Uterus (tissue), 3 donors: ENCODE measurements at regions not wholly inside any gene's neighbourhood (a gene's known extent, or its start where the extent isn't known, plus 50 kb on each side); places are given as distances from the start of the nearest gene placed in this dataset.

Source experiments
- DNase-seq, 2 donors: peaks; one replicate each; pipeline ENCODE4 v3.0.0-alpha.2; 2019 to 2020
- H3K27ac ChIP-seq, 2 donors: fragments of 200-600 bp; sonication (generic); 1 replicate in 1 of 2; 2 replicates in 1 of 2; pipeline ENCODE4 v1.5.1; 2016 to 2018
- H3K27me3 ChIP-seq, 2 donors: fragments of 200-600 bp; sonication (generic); one replicate each; pipeline ENCODE4 v1.5.1; 2018 to 2019; ENCODE audit warnings: control low read depth in 1 of 2
- H3K36me3 ChIP-seq, 2 donors: fragments of 200-600 bp; sonication (generic); one replicate each; pipeline ENCODE4 v1.5.1; 2019; ENCODE audit warnings: control low read depth in 1 of 2
- H3K4me1 ChIP-seq, 2 donors: fragments of 200-600 bp; sonication (generic); one replicate each; pipeline ENCODE4 v1.5.1; 2018 to 2019; ENCODE audit warnings: control low read depth in 1 of 2
- H3K4me3 ChIP-seq, 2 donors: fragments of 200-600 bp; sonication (generic); 1 replicate in 1 of 2; 2 replicates in 1 of 2; pipeline ENCODE4 v1.5.1; 2018 to 2019; ENCODE audit warnings: mild to moderate bottlenecking in 1 of 2
- H3K9me3 ChIP-seq, 2 donors: fragments of 200-600 bp; sonication (generic); one replicate each; pipeline ENCODE4 v1.5.1; 2019; ENCODE audit warnings: control low read depth in 1 of 2
- CTCF ChIP-seq, 4 experiments: fragments of 200-600 bp in 2 of 4; fragments of 450-650 bp in 2 of 4; sonication (generic) in 2 of 4; IDR thresholded peaks; one replicate each; pipeline ENCODE4 v1.5.1; 2016 to 2019; ENCODE audit warnings: antibody characterized with exemption in 4 of 4, mild to moderate bottlenecking in 2 of 4, moderate library complexity in 1 of 4
- POLR2A ChIP-seq, 2 donors: fragments of 450-650 bp; IDR thresholded peaks; one replicate each; pipeline ENCODE4 v1.6.1; 2016; ENCODE audit warnings: antibody characterized with exemption in 2 of 2, mild to moderate bottlenecking in 1 of 2, moderate library complexity in 1 of 2
- intact Hi-C: fragments of 100-400 bp; cut with DNase I; formaldehyde crosslinking; loops from one replicate; pipeline ENCODE4 v1.15.1; 2023; ENCODE audit warnings: low total_unique reads
- donor health status: DM: yes; HTN: yes; CAD: no.

GRCh38 chr2:67216881-67217280 lies 180.3 kb upstream of the ETAA1 start:
- TF ChIP-seq CTCF (IDR thresholded peaks at IDR 0.05) (no peak), POLR2A (IDR thresholded peaks at IDR 0.05) (no peak)
- H3K9me3 ChIP-seq: no peaks in the 10 kb centered on the region
- DNase-seq: no peak
- H3K27ac ChIP-seq: no peak overlapping the region
- H3K4me3 ChIP-seq: no peak overlapping the region
- H3K27me3 ChIP-seq: no peaks in the 10 kb centered on the region
- no peaks in the 10 kb centered on the region for H3K36me3 ChIP-seq
- no peaks in the 10 kb centered on the region for H3K4me1 ChIP-seq
- intact Hi-C loops: no loop called here

GRCh38 chr2:67217398-67217797 lies 179.7 kb upstream of the ETAA1 start:
- TF ChIP-seq CTCF (IDR thresholded peaks at IDR 0.05) (no peak), POLR2A (IDR thresholded peaks at IDR 0.05) (no peak)
- H3K4me1 ChIP-seq: no peaks in the 10 kb centered on the region
- DNase-seq: no peak
- H3K36me3 ChIP-seq: no peaks in the 10 kb centered on the region
- no peaks in the 10 kb centered on the region for H3K27me3 ChIP-seq
- no peak overlapping the region for H3K27ac ChIP-seq
- H3K4me3 ChIP-seq: no peak overlapping the region
- no peaks in the 10 kb centered on the region for H3K9me3 ChIP-seq
- intact Hi-C loops: no loop called here

- no peak for TF ChIP-seq CTCF (IDR thresholded peaks at IDR 0.05)
- TF ChIP-seq POLR2A (IDR thresholded peaks at IDR 0.05): no peak
- Histone ChIP-seq H3K27ac (no peak overlapping the region), H3K36me3 (no peaks in the 10 kb centered on the region), H3K4me1 (no peaks in the 10 kb centered on the region), H3K9me3 (no peaks in the 10 kb centered on the region), H3K4me3 (no peak overlapping the region), H3K27me3 (no peaks in the 10 kb centered on the region)
- DNase-seq: no peak
- intact Hi-C loops: no loop called here
Observed at GRCh38 chr2:67218056-67218455, 179.1 kb upstream of the ETAA1 start.

GRCh38 chr2:67219651-67220050 lies 177.5 kb upstream of the ETAA1 start:
- H3K36me3 ChIP-seq: no peaks in the 10 kb centered on the region
- intact Hi-C loops: no loop called here
- TF ChIP-seq CTCF (IDR thresholded peaks at IDR 0.05) (no peak), POLR2A (IDR thresholded peaks at IDR 0.05) (no peak)

GRCh38 chr2:67221266-67221665 lies 175.9 kb upstream of the ETAA1 start:
- intact Hi-C loops: no loop called here

More at GRCh38 chr2:67219651-67220050, 177.5 kb upstream of the ETAA1 start:
- no peak overlapping the region for H3K27ac ChIP-seq
- no peaks in the 10 kb centered on the region for H3K4me1 ChIP-seq
- DNase-seq: no peak
- no peak overlapping the region for H3K4me3 ChIP-seq
- H3K9me3 ChIP-seq: no peaks in the 10 kb centered on the region
- H3K27me3 ChIP-seq: no peaks in the 10 kb centered on the region

More at GRCh38 chr2:67221266-67221665, 175.9 kb upstream of the ETAA1 start:
- Histone ChIP-seq H3K4me3 (no peak overlapping the region), H3K27ac (no peak overlapping the region), H3K9me3 (no peaks in the 10 kb centered on the region), H3K4me1 (no peaks in the 10 kb centered on the region), H3K27me3 (no peaks in the 10 kb centered on the region), H3K36me3 (no peaks in the 10 kb centered on the region)
- no peak for TF ChIP-seq POLR2A (IDR thresholded peaks at IDR 0.05)
- no peak for TF ChIP-seq CTCF (IDR thresholded peaks at IDR 0.05)
- no peak for DNase-seq
